GM19239 (cell line): ENCODE measurements at regions not wholly inside any gene's neighbourhood (a gene's known extent, or its start where the extent isn't known, plus 50 kb on each side); places are given as distances from the start of the nearest gene placed in this dataset.

Experiments used
- DNase-seq: peaks from one replicate; pipeline ENCODE4 v3.0.0; 2011; ENCODE audit warnings: low spot score; ENCODE audit not compliant: insufficient read length
- FAIRE-seq: peaks from 2 replicates; lab custom pipeline; 2011; peaks lifted over from hg19 to GRCh38; lab: Jason Lieb, UNC

- FAIRE-seq (no peak), DNase-seq (no peak)
Measured at GRCh38 chr3:186487819-186488218, 56.4 kb downstream of the CRYGS start.

DNA sequence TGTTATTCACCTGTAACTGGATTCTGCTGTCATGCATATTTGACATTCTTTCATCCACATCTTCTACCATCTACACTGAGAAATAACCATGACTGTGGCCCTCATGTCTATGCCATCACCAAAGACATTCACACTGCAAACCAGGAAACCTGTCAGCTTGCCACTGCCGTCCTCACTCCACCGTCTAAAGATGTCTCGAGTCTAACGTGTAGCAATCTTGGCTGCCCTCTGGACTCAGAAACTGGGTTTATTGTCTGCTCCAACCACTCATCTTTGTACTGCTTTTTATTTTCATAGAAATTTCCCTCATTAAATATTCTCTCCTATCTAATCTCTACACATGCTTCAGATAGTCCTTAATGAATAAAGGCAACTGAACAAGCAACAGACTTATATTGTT lies 57.1 kb downstream of the CRYGS start:
- DNase-seq (no peak), FAIRE-seq (no peak)

- no peak for FAIRE-seq
- no peak for DNase-seq
Measured at GRCh38 chr3:186483611-186484340, 60.4 kb downstream of the CRYGS start.

DNA sequence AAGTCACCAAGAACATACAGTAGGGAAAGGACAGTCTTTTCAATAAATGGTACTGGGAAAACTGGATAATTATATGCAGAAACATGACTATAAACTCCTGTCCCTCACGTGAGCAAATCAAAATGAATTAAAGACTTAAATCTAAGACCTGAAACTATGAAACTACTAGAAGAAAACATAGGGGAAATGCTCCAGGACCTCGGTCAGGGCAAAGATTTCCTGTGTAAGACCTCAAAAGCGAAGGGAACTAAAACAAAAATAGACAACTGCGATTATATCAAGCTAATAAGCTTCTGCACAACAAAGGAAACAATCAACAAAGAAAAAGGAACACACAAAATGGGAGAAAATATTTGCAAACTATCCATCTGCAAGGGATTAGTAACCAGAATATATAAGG lies 62.7 kb downstream of the CRYGS start:
- DNase-seq (no peak), FAIRE-seq (no peak)

GRCh38 chr3:186477876-186478275 lies 66.3 kb downstream of the CRYGS start:
- no peak for FAIRE-seq
- no peak for DNase-seq

DNA sequence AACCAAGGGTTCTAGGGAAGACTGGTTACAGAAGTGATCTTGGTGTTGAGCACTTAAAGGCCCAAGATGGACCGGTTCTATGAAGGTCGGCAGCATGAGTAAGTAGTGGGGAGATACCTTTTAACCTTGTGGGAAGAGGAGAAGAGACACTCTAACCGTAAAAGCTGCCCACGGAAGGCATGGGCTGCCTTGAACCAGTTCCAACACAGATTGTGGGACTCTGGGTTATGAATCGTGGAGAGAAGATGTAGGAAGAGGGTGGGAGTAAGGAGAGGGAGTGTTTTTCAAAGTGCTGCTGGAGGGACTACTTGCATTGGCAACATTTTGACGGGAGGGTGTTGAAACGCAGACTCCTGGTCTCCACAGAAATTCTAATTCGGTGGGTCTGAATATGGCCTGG lies 67.1 kb downstream of the CRYGS start:
- FAIRE-seq (peak; percentile 31), DNase-seq (no peak)

DNA sequence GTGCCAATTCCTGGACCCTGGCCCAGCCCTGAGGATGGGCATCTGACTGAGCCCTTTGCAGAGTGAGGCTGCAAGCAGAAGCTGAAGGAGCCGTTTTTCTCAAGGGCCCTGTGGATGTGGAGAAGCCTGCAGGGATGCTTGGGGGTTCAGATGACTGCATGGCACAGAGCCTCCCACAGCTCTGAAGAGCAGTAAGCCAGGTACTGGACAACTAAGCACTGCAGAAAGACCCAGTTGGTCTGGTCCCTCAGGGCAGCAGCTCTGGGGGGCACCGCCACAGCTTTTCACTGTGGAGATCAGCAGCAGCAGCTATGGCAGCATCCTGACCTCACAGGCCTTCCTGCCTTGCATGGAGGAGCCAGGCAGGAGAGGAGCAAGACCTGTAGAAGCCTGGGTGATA lies 67.6 kb downstream of the CRYGS start:
- FAIRE-seq: no peak
- no peak for DNase-seq

GRCh38 chr3:186476044-186476468 lies 68.1 kb downstream of the CRYGS start:
- no peak for DNase-seq
- FAIRE-seq: no peak

GRCh38 chr3:186473166-186473565 lies 71.0 kb downstream of the CRYGS start:
- no peak for DNase-seq
- FAIRE-seq: no peak

- FAIRE-seq (no peak), DNase-seq (no peak)
Measured at GRCh38 chr3:186472456-186473008, 71.6 kb downstream of the CRYGS start.

- FAIRE-seq (no peak), DNase-seq (no peak)
Measured at GRCh38 chr3:186471771-186472170, 72.4 kb downstream of the CRYGS start.

GRCh38 chr3:186469525-186469924 lies 74.7 kb downstream of the CRYGS start:
- FAIRE-seq (no peak), DNase-seq (no peak)

- DNase-seq (no peak), FAIRE-seq (no peak)
Measured at GRCh38 chr3:186467969-186468368, 76.2 kb downstream of the CRYGS start.

- FAIRE-seq (no peak), DNase-seq (no peak)
Measured at GRCh38 chr3:186466391-186466974, 77.7 kb downstream of the CRYGS start.

GRCh38 chr3:186465508-186465907 lies 78.7 kb downstream of the CRYGS start:
- no peak for DNase-seq
- FAIRE-seq: no peak

DNA sequence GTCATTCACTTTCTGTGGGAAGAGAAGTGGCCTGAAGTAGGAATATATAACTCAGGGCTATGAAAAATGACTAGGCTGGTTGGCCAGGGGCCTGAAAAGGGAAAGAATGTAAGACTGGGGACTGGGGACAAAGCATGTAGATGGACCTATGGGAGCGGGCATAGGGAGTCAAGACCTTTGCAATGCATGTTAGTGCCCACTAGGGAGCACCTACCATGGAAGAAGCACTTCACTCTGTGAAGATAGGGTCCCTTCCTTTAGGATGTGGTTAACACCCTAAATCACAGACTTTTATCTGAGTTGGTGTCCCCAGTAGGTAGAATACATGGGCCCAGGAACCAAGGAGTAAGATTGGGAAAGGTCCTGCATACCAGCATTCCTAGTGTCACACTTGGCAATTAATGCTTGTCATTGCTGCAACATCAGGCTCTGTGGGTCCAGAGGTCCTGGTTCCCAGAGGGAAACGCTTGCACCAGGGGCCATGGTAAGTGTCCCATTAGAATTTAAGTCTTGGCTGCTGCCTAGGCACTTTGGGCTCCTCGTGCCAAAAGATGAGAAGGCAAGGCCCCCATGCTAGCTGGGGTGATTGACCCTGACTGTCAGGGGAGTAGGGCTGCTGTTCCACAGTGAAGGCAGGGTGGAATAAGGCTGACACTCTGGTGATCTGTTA lies 79.6 kb downstream of the CRYGS start:
- DNase-seq (no peak), FAIRE-seq (no peak)

- FAIRE-seq (no peak), DNase-seq (no peak)
Measured at GRCh38 chr3:186461141-186461540, 83.0 kb downstream of the CRYGS start.

GRCh38 chr3:186459108-186459467 lies 85.1 kb downstream of the CRYGS start:
- no peak for DNase-seq

GRCh38 chr3:186458306-186459107 lies 85.7 kb downstream of the CRYGS start:
- DNase-seq: no peak
- FAIRE-seq: no peak

More at GRCh38 chr3:186459108-186459467, 85.1 kb downstream of the CRYGS start:
- FAIRE-seq: no peak

DNA sequence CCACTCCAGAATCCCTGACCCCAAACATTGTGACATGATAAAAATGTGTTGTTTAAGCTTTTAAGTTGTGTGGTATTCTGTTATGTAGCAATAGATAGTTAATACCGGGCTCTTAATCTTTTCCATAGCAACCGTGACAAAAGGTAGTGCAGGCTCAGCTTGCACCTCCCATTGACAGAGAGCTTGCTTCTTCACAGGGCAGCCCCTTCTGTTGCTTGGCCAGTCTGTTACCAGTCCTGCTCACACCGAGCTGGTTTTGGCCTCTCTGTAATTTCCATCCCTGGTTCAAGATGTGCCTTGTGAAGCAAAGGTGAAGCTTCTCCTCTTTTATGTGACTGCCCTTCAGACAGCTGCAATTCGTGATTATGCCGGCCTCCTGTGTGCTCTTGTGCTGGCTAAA lies 86.9 kb downstream of the CRYGS start:
- FAIRE-seq (no peak), DNase-seq (no peak)
